Stimulated activated CD4-positive, alpha-beta T cell treated with anti-CD3 and anti-CD28 coated beads, Interleukin-12 subunit alpha, Interleukin-12 subunit beta, amount 100 ng/mL, for 4 hours (primary cell): ENCODE measurements at regions not wholly inside any gene's neighbourhood (a gene's known extent, or its start where the extent isn't known, plus 50 kb on each side); places are given as distances from the start of the nearest gene placed in this dataset.

Source experiments
- DNase-seq: peaks from one replicate; pipeline ENCODE4 v3.0.0-alpha.2; 2020

- no peak for DNase-seq
Measured at GRCh38 chr2:234691968-234692955, 195.4 kb upstream of the ARL4C start.

DNA sequence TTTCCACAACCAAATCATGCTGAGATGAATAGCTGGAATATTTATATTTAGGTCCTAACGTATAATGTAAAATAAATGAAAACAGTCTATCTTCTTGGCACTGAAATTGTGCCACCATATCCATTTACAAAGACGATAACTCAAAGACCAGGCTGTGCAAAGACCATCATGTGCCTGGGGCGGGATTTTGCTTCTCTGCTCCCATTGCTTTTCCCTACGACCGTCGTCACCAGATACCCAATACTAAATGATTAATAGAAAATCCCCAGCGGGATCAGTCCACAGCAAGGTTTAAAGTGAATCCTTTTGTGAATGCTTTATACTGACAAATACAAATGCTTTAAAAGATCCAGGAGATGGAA, 194.3 kb upstream of the ARL4C start:
- DNase-seq: no peak

DNA sequence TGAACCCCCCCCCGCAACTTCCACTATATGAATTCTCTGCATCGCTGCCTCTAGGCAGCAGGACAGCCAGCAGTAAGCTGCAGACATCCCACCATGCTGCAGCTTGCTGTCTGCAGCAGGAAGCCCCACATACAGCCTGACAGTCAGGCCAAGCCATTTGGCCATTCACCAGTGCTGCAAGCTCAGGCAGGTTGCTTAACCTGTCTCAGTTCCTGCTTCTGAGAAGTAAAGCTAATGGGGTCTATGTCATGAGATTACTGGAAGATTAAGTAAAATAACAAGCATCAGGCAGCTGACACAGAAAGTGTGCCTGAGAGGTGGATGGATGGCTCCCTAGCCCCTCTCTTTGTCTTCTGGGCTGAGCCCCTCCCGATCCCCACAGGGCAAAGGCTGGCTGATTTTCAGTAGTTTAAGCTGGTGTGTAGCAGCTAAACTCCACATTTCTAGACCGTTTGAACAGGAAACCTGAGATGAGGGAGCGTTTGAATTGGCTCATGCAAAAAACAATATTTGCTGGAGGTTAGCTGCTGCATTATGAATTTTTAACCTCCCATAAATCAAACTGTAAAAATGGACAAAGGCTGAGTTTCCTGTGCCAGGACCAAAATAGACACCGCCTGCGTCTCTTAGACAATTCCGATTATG, 193.8 kb upstream of the ARL4C start:
- DNase-seq: no peak

DNA sequence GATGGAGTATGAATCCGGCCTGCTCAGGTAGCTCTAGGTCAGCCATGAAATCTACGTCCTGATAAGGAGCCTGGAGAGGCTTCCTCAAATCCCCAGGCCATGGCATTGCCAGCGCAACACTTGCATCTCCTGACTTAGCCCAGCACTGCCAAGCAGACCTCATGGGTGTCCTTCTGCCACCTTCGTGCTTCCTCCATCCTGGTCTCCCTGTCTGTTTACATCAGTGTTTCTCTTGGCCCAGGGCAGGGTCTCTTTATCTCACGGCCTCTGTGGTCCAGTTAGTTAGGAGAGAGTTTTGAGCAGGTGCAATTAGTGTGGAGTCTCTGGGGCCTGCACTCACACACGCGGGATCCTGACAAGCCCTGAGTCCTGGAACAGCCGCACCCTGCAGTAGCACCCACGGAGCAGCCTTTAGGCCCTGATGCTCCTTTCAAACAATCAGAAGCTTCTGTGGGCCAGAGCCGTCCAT, 193.1 kb upstream of the ARL4C start:
- DNase-seq: no peak

DNA sequence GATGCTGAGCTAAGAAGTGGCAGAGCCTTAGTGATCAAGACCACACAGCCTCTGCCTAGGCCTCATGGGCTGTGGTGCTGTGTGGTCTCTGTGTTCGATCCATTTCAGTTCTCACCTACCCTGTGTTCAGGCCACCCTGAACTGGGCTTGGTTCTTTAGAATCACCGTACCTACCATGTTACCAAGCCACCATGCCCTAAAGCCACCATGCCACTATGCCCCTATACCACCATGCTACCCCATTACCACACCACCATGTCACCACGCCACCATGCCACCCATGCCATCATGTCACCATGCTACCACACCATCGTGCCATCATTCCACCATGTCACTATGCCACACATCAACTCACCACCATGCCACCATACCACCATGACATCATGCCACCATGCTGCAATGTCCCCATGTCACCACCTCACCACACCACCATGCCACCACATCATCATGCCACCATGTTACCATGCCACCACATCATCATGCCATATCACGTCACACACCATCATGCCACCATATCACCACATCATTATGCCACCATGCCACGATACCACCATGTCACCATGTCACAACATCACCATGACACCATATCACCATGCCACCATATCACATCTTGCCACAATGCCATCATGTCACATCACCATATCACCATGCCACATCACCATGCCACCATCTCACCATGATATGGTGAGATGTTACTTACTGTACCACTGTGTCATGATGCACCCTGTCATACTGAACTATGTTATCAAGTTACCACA, 191.0 kb upstream of the ARL4C start:
- no peak for DNase-seq

DNA sequence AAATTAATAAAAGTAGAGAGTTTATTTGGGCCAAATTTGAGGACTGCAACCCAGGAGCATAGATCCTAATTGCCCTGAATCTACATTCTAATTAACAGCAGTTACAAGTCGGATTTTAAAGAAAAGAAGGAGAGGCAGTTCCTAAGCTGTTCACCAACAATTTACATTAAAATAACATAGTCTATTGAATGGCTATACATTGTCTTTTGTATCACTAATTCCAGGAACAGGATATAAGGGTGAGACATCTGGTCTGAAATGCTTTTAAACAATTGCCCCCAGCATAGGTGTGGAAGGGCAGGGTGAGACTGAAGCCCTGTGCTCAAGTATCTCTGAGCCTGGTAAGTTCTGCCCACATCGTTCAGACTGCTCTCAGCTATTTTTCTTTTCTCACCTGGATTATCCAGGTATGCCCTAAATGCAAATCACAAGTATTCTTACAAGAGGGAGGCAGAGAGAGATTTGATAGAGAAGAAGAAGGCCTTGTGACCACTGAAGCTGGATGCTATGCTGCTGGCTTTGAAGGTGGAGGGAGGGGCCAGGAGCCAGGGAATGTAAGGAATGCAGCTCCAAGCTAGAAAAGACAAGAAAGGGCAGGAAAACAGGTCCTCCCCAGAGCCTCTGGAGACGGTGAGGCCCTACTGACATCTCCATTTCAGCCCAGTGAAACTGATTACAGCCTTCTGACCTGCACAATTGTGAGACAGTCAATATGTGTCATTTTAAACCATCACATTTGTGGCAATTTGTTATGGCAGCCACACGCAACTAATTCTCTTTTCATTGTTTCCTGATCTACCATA, 189.4 kb upstream of the ARL4C start:
- no peak for DNase-seq

- no peak for DNase-seq
Measured at GRCh38 chr2:234684466-234684865, 187.6 kb upstream of the ARL4C start.

- DNase-seq: no peak
Measured at GRCh38 chr2:234683950-234684349, 187.1 kb upstream of the ARL4C start.

- no peak for DNase-seq
Measured at GRCh38 chr2:234682492-234683228, 185.8 kb upstream of the ARL4C start.

DNA sequence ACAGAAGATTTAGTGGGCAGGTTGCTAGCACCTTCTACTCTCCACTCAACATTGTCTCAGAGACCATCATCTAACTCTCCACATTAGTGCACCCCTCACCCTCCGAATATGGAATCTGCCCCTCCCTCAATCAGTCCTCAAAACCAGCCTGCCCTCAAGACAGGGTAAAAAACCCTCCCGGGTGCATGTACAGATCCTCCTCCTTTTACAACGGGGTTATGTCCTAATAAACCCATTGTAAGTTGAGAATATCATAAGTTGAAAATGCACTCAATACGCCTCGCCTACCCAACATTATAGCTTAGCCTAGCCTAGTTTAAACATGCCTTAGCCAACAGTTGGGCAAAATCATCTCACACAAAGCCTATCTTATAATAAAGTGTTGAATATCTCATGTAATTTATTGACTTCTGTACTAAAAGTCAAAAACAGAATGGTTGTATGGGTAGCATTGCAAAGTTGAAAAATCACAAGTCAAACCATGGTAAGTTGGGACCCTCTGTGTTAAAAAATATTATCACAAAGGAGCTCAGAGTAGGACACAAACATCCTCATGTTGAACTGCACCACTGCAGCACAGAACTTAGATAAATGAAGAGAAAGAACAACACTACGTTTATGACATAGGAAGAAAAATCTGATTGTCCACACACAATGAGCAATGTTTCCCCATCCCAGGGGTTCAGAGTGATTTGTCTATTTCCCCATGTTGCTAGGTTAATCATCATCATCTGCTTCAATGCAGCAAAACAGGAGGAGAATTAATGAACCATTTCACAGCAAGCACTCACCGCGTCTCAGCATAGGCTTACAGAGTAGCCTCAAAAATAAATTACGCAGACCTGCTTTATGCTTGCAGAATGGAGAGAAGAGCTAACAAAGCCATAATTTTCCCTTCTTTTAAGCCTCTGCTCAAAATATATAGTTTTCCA, 184.1 kb upstream of the ARL4C start:
- no peak for DNase-seq

- no peak for DNase-seq
Measured at GRCh38 chr2:234679741-234680687, 183.1 kb upstream of the ARL4C start.

GRCh38 chr2:234679301-234679740, 182.4 kb upstream of the ARL4C start:
- no peak for DNase-seq

- no peak for DNase-seq
Measured at GRCh38 chr2:234678711-234679110, 181.8 kb upstream of the ARL4C start.

GRCh38 chr2:234677758-234678538, 181.1 kb upstream of the ARL4C start:
- no peak for DNase-seq

DNA sequence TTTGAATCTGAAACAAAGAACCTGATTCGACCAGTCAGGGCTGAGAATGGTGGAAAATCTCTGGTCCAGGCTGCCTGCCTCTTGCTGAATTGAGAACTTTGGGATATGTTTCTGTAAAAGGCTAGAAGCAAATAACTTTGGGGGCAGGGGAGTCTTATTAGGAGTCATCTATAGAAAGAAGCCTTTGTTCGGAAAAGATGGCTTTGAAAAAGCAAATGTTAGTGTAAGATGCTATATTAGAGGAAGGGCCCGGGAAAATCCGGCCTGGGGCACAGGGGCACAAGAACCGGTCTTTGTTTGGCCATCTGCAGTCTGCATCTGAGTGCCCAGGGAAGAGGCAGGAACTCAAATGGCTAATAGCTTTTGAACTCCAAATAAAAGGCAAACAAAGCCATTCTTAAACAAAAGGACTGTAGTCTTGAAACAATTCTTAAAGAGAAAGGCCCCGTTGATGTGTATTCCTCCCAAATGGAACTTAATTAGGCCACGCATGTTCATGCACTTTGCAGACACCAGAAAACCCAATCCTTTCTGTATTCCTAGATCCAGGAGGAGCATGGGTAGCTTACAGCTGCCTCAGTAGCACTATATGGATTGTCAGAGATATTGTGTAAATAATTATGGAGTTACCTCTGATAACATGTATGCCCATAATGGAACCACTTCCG, 180.0 kb upstream of the ARL4C start:
- DNase-seq: no peak

- no peak for DNase-seq
Measured at GRCh38 chr2:234676109-234676782, 179.4 kb upstream of the ARL4C start.

DNA sequence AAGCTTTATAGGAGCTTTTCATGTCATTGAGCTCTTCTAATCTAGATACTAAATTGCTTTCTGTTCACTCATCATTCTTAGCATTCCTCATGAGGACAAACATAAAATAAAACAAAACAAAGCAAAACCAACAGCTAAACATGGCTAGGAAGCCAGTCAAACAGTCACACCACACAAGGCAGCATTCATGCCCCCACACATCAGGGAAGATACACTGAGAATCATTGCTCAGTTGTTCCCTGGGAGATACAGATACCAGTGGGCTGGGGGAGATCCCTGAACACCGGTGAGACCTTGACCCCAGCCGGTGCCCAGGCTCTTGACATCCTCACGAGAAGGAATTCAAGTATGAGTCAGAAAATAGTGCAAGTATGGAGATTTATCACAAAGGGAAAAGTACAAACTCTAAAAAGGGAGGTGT, 177.9 kb upstream of the ARL4C start:
- no peak for DNase-seq
